Activated CD4-positive, alpha-beta T cell treated with anti-CD3 and anti-CD28 coated beads for 4 hours (primary cell): ENCODE measurements at regions not wholly inside any gene's neighbourhood (a gene's known extent, or its start where the extent isn't known, plus 50 kb on each side); places are given as distances from the start of the nearest gene placed in this dataset.

ENCODE experiments used
- DNase-seq, 2 donors: peaks; one replicate each; pipeline ENCODE4 v3.0.0-alpha.2; 2020

DNA sequence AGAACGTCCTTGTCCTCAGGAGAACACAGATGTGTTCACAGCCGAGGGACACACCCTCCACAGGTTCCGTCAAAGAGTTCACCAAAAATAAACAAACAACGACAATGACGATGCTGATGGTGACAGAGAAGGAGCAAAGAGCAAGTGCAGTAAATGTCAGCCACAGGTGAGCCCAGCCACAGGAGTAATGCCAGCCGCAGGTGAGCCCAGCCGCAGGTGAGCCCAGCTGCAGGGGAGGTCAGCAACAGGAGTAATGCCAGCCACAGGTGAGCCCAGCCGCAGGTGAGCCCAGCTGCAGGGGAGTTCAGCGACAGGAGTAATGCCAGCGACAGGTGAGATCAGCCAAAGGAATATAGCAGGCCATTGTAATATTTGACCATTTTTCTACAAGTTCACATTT, 315.2 kb downstream of the FOXL1 start:
- DNase-seq, result no peak

DNA sequence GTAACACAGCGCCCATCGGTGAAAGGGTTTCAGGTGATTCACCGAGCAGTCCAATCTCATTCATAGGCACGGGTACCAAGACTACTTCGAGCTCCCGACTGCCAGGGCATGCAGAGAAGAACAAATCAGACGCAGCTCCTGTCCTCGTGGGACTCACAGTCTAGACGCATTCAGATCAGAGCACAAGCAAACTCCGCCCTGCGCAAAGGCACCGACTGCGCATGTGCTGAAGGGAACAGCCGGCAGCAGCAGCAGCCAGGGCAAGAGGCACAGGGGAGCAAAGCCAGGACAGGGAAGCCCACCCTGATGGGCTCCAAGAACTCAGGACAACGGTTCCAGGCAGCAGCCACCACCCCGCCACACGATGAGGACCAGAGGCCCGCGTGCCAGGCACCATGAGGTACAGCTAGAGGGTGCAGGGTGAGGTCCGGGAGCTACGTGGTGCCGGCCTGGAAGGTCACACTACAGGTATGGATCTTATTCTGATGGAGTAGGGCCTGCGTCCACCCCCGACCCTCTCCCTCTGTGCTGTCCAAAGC, 315.7 kb downstream of the FOXL1 start:
- DNase-seq, result no peak

DNA sequence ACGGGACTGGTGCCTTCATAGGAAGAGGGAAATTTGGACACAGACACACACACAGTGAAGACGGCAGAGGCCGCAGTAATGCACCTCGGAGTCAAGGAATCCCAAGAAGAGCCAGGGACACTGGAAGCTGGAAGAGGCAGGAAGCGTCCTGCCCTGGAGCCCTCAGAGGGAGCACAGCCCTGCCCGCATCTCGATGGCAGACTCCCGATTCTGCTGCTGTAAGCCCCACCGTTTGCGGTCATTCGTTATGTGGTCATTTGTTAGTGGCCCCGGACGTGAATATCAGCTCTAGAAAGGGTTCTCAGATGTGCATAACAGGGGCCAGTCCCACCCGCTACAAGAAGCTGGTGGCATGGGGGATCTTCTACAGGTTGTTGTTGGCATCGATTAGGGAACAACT, 316.6 kb downstream of the FOXL1 start:
- DNase-seq, result no peak

DNA sequence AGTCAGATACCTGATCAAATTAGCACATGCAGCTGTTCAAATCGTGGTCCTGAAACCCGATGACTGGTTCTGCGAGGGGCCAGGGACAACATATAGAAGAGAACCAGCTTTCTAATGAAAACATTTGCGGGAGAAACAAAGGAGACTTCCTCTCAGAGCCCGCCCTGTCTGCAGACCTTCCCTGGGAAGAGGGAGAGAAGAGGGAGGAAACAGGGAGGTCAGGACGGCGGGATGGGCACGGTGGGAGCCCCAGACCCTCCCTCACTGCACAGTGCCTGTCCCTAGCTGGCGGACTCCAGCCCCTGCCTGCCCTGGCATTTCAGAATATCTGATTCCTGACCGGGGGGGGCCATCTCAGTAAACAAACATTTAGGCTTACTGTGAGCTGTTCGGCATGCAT, 317.3 kb downstream of the FOXL1 start:
- no peak for DNase-seq

DNA sequence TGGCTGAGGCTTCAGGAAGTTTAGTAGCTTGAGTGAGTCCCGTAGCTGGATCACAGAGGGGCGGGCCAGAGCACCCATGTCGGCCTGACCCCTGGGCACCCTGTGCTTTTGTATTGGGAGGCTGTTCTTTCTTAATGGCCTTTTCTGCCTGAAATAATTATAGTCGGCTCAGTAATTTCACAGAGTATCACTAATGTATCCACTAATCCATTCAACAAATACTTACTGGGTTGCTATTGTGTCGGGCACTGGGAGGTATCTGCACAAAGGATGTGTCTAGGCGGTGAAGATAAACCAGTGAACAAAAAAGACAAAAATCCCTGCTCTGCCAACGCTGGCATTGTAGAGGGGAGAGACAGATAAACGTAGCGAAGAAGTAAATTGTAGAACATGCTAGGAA, 318.6 kb downstream of the FOXL1 start:
- no peak for DNase-seq

DNA sequence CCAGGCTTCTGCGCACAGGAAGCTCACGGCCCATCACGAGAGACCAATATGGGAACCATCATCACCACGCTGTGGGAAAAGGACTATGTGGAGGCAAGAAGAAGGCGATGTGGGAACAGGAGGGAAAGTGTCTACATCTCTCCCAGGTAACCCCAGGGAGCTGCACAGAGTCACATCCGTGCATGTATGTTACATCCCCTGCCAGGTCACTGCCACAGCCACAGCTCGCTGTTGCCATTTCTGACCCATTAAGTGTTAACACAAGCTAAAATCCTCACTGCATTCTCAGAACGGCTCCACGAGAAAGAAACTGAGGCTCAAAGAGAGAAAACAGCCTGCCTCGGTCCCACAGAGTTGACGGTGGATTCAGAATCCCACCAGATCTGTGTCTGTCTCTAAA, 319.1 kb downstream of the FOXL1 start:
- DNase-seq, result no peak

DNA sequence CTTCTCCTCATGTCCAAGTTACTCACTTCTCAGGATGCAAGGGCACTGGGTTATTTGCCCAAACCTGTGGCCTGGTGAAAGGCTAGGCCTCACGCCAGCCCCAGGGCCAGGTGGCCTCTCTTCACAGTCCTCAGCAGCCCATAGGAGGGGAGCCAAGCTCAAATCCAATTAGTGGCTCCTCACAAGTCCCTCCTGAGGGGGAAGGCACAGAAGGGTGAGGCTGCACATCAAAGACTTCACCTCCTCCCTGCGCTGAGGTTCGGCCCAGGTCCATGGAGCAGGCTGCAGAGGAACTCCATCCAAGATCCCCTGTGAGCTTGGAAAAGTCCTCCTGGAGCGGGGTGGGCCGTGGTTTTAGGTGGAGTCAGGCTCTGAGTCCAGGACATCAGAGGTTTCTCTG, 320.0 kb downstream of the FOXL1 start:
- no peak for DNase-seq

DNA sequence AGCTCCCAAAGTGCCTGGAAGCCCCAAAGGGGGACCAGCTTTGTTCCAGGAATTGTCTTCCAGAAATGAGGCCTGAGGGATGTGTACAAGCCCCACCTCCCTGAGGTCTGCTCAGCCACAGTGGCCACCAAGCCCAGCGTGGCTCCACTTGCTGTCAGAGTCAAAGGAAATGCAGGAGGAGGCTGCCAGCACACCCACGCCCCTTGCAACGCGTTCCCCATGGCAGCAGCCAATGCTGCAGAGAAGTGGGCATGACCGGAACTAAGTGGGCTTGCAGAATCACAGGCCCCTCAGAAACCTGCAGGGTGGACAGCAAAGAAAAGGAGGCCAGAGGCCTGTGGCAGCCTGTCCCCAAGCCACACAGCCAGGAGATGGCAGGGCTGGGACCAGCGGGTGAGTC, 320.8 kb downstream of the FOXL1 start:
- no peak for DNase-seq

DNA sequence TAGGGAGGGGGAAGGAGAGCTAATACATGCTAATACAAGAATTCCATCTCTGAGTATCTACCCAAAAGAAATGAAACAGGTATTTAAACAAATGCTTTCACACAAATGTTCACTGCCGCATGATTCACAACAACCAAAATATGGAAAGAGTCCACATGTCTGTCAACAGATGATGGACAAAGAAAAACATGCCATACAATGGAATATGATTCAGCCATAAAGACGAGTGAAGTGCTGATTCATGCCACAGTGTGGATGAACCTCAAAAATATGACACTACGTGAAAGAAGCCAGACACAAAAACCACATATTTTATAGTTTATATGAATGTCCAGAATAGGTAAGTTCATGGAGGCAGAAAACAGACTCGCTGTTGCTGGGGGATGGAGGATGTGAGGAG, 321.4 kb downstream of the FOXL1 start:
- DNase-seq, result no peak

DNA sequence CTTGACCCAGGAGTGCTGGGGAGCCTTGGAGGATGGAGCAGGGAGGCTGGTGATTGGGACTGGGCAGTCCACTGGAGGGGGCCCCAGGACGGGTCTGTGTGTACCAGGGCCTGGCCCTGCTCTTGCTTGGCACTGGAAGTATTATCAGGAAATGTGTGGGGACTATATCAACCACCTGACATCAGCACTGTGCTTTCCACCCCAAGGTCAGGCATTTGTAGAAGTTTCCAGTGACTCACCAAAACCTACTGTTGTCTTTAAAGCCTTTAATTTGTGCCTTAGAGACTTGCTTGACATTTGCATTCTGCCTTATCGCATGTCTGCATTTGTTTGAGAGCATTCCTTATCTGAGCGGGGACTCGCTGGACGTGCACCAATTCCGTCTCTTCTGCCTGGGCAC, 323.1 kb downstream of the FOXL1 start:
- DNase-seq, result no peak

DNA sequence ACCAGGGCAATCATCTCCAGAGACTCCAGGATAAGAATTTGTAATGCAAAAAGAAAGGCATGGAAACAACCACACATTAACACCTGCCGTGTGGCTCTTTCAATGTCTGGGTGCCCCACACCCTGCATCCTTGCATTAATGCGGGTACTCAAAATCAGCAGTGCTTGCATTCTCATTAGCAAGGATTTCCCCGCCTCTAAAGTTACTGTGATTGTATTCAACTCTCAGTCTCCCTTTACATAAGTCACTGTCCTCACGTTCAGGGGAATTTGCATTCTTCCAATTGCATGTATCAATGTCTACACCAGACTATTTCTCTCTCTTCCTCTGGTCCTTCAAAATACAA, 324.3 kb downstream of the FOXL1 start:
- no peak for DNase-seq

DNA sequence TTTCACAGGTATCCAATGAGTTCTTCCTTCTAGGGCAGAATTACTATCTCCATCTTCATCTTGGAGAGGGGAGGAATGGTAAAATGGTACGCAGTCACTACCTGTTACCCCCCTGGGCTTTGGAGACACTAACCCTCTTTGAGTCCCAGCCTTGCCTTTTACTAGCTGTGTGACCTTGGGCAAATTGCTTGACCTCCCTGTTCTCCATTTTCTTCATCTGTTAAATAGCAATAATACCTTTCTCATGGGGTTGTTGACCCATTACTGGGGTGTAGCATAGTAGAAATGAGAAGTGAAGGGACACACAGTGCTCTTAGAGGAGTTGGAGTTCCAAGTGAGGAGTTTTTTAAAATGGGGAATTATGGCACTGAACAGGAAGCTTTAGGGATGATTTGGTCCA, 324.7 kb downstream of the FOXL1 start:
- DNase-seq, result no peak

DNA sequence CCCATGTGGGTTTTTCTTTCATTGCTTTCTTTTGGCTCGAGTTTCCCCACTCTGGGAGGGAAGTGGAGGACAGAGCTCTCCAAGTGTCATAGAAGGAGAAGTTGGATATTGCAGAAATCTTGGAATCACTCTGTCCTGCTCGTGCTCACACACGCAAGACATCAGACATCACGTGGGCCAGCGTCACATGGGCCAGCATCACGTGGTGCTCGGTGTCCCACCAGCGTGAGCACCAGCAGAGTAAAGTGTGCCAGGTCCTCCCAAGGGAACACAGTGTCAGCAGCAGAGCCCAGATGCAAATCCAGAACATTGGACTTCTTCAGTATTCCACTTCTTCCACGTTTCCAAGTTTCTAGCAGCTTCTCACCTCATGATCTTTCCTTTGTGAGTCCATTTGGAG, 327.0 kb downstream of the FOXL1 start:
- no peak for DNase-seq

DNA sequence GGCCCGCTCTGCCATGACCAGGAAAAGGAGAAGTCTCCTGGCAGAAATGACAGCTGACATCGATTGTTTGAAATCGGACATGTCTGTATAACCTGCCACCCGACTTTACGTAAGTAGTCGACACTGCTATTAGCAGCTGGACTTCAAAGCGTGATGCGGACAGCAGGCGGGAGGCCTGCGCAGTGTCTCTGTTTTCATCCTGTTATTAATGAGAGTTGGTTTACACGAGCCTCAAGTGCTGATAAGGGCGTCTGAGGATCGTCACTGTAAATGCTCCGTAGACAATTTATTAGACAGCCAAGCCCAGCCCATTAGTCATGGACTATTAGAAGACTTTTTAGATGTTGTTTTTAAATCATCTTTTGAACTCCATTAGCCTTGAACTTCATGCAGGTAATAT, 328.3 kb downstream of the FOXL1 start:
- DNase-seq, result no peak

DNA sequence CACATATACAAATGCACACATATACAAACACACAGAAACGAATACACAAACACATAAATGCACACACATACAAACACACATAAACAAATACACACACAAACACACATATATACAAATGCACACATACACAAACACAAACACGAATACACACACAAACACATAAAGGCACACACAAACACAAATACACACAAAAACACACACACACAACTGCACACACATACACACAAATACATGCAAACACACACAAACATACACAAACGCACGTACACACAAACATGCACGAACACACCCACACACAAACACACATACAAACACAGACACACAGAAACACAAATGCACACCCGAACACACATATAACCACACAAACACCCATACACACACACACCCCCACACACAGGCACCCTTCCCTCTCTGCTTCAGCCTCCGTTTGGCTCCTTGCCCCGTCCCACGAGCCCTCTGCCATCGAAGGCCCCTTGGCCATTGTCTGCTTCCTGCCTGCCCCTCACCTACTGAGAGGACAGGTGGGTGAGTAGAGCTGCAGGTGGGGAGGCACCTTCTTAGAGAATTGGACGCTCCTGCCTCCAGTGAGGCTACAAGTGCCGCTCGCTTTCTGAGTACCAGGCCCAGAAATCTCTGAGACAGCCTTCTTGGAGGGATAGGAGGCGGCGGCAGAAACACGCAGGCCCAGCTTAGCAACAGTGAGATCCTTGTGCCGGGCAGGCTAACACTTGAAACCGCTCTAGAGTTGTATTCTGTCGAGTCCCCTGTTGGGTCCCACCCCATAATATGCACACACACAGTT, 331.2 kb downstream of the FOXL1 start:
- no peak for DNase-seq

DNA sequence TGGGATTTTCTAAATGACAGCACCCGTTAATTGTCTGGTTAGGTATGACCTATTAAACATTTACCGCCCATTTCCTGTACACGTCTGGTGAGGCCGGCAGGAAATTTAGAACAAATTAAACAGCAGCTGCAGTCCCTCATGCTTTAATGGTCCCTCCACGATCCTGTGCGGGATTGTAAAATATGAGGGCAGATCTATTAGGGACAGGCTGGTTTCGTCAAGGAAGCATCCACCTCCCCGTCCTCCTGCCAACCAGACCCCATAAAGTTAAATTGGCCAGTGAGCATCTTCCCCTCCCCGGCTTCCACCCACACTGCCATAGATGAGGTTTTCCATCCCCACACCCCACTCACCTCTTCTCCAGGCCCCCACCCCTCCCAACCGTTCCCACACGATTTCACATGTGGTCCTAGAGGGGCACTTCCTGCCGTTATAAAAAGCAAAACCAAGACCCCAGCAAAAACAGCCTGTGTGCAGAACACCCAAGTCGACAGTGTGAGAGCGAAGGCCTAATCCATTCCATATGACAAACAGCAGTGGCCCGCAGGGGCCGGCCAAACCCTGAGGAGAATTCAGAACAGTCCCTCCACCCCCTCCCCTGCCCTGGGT, 331.9 kb downstream of the FOXL1 start:
- DNase-seq, result no peak

DNA sequence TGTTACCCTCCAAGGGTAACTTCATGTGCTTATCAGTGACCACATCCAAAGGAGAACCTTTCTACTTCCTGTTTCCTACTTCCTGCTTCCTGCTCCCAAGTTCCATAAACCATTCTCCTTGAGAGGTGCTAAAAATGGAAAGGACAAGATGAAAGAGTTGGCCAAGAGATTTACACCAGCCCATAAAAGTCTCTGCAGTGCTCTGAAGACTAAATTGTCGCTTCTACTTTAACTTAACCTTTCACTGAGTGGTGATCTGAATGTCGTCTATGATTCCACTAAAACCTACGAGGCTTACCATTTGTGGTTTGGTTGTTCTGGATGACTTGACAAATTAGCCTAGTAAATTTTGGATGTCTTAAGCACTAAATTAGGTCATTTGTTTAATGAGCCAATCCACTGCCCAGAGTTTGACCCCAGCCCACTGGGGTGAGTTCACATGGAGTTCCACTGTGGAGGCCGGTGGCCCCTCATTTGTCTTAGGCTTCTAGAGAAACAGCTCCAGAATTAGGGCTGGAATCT, 333.1 kb downstream of the FOXL1 start:
- no peak for DNase-seq

DNA sequence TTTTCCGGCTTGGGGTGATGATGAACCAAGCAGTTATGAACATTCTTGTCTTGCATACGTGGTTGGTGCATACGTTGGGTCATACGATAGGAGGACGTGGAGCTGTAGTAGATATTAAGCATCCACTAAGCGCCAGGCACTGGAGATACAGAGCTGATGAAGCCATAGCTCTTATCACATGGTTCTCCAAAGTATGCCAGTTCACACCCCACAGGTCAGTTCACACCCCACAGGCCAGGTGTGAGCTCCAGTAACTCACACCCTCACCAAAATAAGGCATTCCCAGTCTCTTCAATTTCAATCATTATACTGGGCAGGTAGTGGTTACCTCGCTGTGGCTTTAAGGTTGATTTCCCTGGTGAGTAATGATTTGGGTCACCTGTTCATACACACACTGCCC, 335.5 kb downstream of the FOXL1 start:
- DNase-seq, result no peak

DNA sequence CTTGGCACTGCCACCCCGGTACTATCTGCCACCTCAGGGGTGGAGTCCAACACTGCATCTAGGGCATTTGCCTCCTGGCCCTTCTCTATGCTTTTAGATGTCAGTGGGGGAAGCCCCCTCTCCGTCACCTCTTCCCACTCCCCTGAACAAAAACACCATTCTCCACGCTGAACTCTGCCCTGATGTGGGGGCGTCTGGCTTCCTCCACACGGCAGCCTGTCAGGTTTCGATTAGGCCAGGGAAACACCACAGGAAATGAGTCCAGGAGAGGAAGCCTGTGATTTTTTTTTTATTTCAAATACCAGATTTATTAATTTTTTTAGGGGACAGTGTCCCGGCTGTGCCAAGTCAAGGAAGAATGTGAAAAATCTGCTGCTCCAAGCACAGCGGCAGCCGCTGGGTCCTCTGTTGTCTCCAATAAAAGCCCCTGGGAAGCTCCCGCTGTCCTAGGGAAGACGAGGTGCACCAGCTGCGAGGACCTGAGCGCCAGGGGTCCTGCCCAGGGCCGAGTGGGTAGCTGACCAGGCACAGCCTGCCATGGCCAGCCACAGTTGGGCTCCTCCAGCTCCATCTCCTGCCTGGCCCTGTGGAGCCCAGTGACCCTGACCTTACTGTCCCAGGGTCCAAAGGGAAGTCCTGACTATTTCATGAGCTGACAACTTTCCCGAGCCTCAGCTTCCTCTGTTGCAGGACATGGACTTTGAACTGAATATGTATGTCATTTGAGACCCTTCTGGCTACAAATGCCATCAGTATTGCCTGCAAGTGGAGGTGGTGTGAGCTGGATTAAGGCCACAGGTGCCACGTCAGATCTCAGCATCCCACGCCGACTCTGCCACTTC, 336.7 kb downstream of the FOXL1 start:
- no peak for DNase-seq

DNA sequence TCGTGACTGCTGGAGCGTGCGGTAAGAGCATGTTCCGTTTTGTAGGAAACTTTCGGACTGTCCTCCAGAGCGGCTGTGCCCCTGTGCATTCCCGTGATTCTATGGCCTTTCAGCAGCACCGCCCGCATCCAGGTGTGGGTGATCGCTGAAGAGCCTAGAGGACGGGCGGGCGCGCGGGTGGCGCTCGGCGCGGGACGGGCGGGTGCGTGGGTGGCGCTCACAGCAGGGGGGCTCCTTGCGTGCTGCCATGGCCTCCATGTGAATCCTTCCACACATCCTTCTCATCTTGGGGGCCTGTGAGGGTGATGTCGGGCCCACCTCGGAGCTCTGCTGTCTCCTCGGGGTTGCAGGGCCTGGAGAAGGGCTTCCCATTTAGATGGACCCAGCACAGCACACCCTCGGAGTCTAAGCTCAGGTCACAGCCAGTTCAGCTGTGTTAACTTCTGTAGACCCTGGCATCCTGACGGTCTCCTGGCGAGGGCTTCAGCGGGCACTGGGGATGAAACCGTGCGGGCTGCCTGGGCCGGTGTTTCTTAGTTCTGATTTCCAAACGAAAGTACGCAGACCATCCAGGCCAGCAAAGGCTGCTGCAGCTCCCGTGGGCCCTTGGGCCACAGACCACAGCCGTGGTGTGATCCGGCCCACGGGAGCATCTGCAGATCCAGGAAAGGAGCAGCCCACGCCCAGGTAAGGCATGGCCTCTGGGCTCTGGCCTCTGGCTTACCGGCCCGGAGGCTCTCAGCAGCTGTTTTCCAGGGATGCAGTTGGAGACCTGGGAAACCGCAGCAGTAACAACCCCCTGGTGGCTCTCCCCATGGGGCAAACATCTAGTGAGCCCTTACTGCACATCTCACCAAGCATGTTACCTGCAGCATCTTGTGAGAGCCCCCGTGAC, 339.4 kb downstream of the FOXL1 start:
- DNase-seq, result no peak

DNA sequence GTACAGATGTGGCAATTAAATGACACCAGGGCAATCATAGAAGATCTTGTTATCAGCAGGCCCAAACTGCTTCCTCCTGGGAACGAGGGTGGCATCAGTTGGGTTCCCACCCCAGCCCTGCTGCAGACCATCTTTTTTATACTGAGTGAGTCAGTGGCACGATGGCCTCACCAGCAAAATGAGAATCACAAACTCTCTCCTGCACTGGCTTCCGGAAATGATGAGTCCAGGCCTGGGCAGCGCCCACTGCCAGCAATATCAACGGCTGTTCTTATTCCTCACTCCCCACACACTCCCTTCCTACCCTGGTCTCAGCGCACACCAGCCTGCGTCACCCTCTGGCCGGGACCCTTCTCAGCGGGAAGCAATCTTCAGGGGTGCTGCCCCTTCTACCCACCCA, 340.3 kb downstream of the FOXL1 start:
- no peak for DNase-seq

DNA sequence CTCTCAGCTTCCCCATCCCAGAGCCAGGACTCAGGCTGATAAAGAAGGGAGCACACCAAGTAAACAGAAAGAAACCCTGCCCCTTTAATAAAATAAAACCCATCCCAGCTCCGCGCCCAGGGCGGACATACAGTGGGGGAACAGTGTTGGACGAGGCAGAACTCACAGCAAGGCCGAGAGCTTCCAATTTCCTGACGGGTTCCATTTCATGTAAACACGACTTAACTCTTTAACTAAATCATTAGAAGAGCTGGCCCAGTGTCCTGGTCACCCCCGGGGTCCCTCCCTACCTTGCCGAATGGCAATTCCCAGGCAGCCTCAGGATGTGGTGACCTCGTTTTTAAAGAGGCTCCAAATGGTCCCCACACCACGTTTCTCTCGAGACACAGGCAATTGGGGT, 340.7 kb downstream of the FOXL1 start:
- DNase-seq, result no peak
